Uterus (tissue), 3 donors: ENCODE measurements at regions not wholly inside any gene's neighbourhood (a gene's known extent, or its start where the extent isn't known, plus 50 kb on each side); places are given as distances from the start of the nearest gene placed in this dataset.

Experiments
- DNase-seq, 2 donors: peaks; one replicate each; pipeline ENCODE4 v3.0.0-alpha.2; 2019 to 2020
- H3K27ac ChIP-seq, 2 donors: fragments of 200-600 bp; sonication (generic); 1 replicate in 1 of 2; 2 replicates in 1 of 2; pipeline ENCODE4 v1.5.1; 2016 to 2018
- H3K27me3 ChIP-seq, 2 donors: fragments of 200-600 bp; sonication (generic); one replicate each; pipeline ENCODE4 v1.5.1; 2018 to 2019; ENCODE audit warnings: control low read depth in 1 of 2
- H3K36me3 ChIP-seq, 2 donors: fragments of 200-600 bp; sonication (generic); one replicate each; pipeline ENCODE4 v1.5.1; 2019; ENCODE audit warnings: control low read depth in 1 of 2
- H3K4me1 ChIP-seq, 2 donors: fragments of 200-600 bp; sonication (generic); one replicate each; pipeline ENCODE4 v1.5.1; 2018 to 2019; ENCODE audit warnings: control low read depth in 1 of 2
- H3K4me3 ChIP-seq, 2 donors: fragments of 200-600 bp; sonication (generic); 1 replicate in 1 of 2; 2 replicates in 1 of 2; pipeline ENCODE4 v1.5.1; 2018 to 2019; ENCODE audit warnings: mild to moderate bottlenecking in 1 of 2
- H3K9me3 ChIP-seq, 2 donors: fragments of 200-600 bp; sonication (generic); one replicate each; pipeline ENCODE4 v1.5.1; 2019; ENCODE audit warnings: control low read depth in 1 of 2
- CTCF ChIP-seq, 4 experiments: fragments of 200-600 bp in 2 of 4; fragments of 450-650 bp in 2 of 4; sonication (generic) in 2 of 4; IDR thresholded peaks; one replicate each; pipeline ENCODE4 v1.5.1; 2016 to 2019; ENCODE audit warnings: antibody characterized with exemption in 4 of 4, mild to moderate bottlenecking in 2 of 4, moderate library complexity in 1 of 4
- POLR2A ChIP-seq, 2 donors: fragments of 450-650 bp; IDR thresholded peaks; one replicate each; pipeline ENCODE4 v1.6.1; 2016; ENCODE audit warnings: antibody characterized with exemption in 2 of 2, mild to moderate bottlenecking in 1 of 2, moderate library complexity in 1 of 2
- intact Hi-C: fragments of 100-400 bp; cut with DNase I; formaldehyde crosslinking; loops from one replicate; pipeline ENCODE4 v1.15.1; 2023; ENCODE audit warnings: low total_unique reads
- donor health status: DM: yes; HTN: yes; CAD: no.

GRCh38 chr21:20253261-20253660 lies 744.9 kb upstream of the NCAM2 start:
- DNase-seq = no peak
- TF ChIP-seq POLR2A (IDR thresholded peaks at IDR 0.05) (no peak), CTCF (IDR thresholded peaks at IDR 0.05) (no peak)
- no peak overlapping the region for H3K27ac ChIP-seq
- intact Hi-C loops = no loop called here
- H3K9me3 ChIP-seq = no peaks in the 10 kb centered on the region
- H3K27me3 ChIP-seq = no peaks in the 10 kb centered on the region
- no peak overlapping the region for H3K4me3 ChIP-seq
- no peaks in the 10 kb centered on the region for H3K36me3 ChIP-seq
- H3K4me1 ChIP-seq = no peaks in the 10 kb centered on the region

GRCh38 chr21:20254964-20255363 lies 743.2 kb upstream of the NCAM2 start:
- Histone ChIP-seq H3K4me1 (no peaks in the 10 kb centered on the region), H3K27ac (no peak overlapping the region), H3K36me3 (no peaks in the 10 kb centered on the region), H3K9me3 (no peaks in the 10 kb centered on the region), H3K4me3 (no peak overlapping the region), H3K27me3 (no peaks in the 10 kb centered on the region)
- intact Hi-C loops = no loop called here
- DNase-seq = no peak
- no peak for TF ChIP-seq POLR2A (IDR thresholded peaks at IDR 0.05)
- TF ChIP-seq CTCF (IDR thresholded peaks at IDR 0.05) = no peak

GRCh38 chr21:20257052-20257740 lies 741.0 kb upstream of the NCAM2 start:
- intact Hi-C loops = no loop called here
- no peaks in the 10 kb centered on the region for H3K4me1 ChIP-seq
- no peak for DNase-seq

GRCh38 chr21:20258542-20258941 lies 739.7 kb upstream of the NCAM2 start:
- Histone ChIP-seq H3K36me3 (no peaks in the 10 kb centered on the region), H3K27ac (no peak overlapping the region), H3K9me3 (no peaks in the 10 kb centered on the region), H3K4me3 (no peak overlapping the region), H3K4me1 (no peaks in the 10 kb centered on the region), H3K27me3 (no peaks in the 10 kb centered on the region)
- TF ChIP-seq CTCF (IDR thresholded peaks at IDR 0.05) (no peak), POLR2A (IDR thresholded peaks at IDR 0.05) (no peak)
- no peak for DNase-seq
- intact Hi-C loops = no loop called here

More at GRCh38 chr21:20257052-20257740, 741.0 kb upstream of the NCAM2 start:
- Histone ChIP-seq H3K27ac (no peak overlapping the region), H3K4me3 (no peak overlapping the region), H3K36me3 (no peaks in the 10 kb centered on the region), H3K9me3 (no peaks in the 10 kb centered on the region), H3K27me3 (no peaks in the 10 kb centered on the region)
- TF ChIP-seq POLR2A (IDR thresholded peaks at IDR 0.05) (no peak), CTCF (IDR thresholded peaks at IDR 0.05) (no peak)

GRCh38 chr21:20259031-20259867 lies 739.0 kb upstream of the NCAM2 start:
- H3K27ac ChIP-seq = no peak overlapping the region
- H3K4me3 ChIP-seq = no peak overlapping the region
- H3K9me3 ChIP-seq = no peaks in the 10 kb centered on the region
- DNase-seq = no peak
- H3K36me3 ChIP-seq = no peaks in the 10 kb centered on the region
- H3K27me3 ChIP-seq = no peaks in the 10 kb centered on the region
- no peak for TF ChIP-seq CTCF (IDR thresholded peaks at IDR 0.05)
- no peak for TF ChIP-seq POLR2A (IDR thresholded peaks at IDR 0.05)
- H3K4me1 ChIP-seq = no peaks in the 10 kb centered on the region
- intact Hi-C loops = no loop called here
